ENCODE measurements at regions not wholly inside any gene's neighbourhood (a gene's known extent, or its start where the extent isn't known, plus 50 kb on each side); places are given as distances from the start of the nearest gene placed in this dataset.
"Not testable (repeated sequence)": the region's sequence is repeated elsewhere in the genome, so short reads cannot be mapped to it uniquely, and the experiment has no call there.

- DNase-seq (ENCODE audit: low read depth in 2 of 2): peak; percentile 68 to 81
Measured at GRCh38 chr3:194879991-194880939, 194.6 kb downstream of the FAM43A start.

GRCh38 chr3:194880940-194881925, 195.6 kb downstream of the FAM43A start:
- DNase-seq (ENCODE audit: low read depth in 2 of 2): no peak

GRCh38 chr3:194884649-194885315, 199.1 kb downstream of the FAM43A start:
- DNase-seq (ENCODE audit: low read depth in 2 of 2): peak; percentile 79 to 91

GRCh38 chr3:194885766-194886165, 200.1 kb downstream of the FAM43A start:
- DNase-seq (ENCODE audit: low read depth in 2 of 2): no peak

GRCh38 chr3:194886836-194887235, 201.2 kb downstream of the FAM43A start:
- no peak for DNase-seq (ENCODE audit: low read depth in 2 of 2)

- not testable (repeated sequence) for DNase-seq (ENCODE audit: low read depth in 2 of 2)
Measured at GRCh38 chr3:194888062-194888461, 202.4 kb downstream of the FAM43A start.

GRCh38 chr3:194888916-194889315, 203.2 kb downstream of the FAM43A start:
- DNase-seq (ENCODE audit: low read depth in 2 of 2): no peak

GRCh38 chr3:194890091-194890490, 204.4 kb downstream of the FAM43A start:
- DNase-seq (ENCODE audit: low read depth in 2 of 2): peak in 1 of 2 donors; percentile 44

GRCh38 chr3:194893121-194893987, 207.7 kb downstream of the FAM43A start:
- no peak for DNase-seq (ENCODE audit: low read depth in 2 of 2)

GRCh38 chr3:194894538-194894937, 208.9 kb downstream of the FAM43A start:
- no peak for DNase-seq (ENCODE audit: low read depth in 2 of 2)

GRCh38 chr3:194900854-194901522, 215.3 kb downstream of the FAM43A start:
- no peak for DNase-seq (ENCODE audit: low read depth in 2 of 2)

GRCh38 chr3:194903447-194903846, 217.8 kb downstream of the FAM43A start:
- DNase-seq (ENCODE audit: low read depth in 2 of 2): not testable (repeated sequence)

GRCh38 chr3:194904999-194905398, 219.3 kb downstream of the FAM43A start:
- DNase-seq (ENCODE audit: low read depth in 2 of 2): not testable (repeated sequence)

GRCh38 chr3:194905696-194906095, 220.0 kb downstream of the FAM43A start:
- no peak for DNase-seq (ENCODE audit: low read depth in 2 of 2)

GRCh38 chr3:194906229-194906629, 220.5 kb downstream of the FAM43A start:
- DNase-seq (ENCODE audit: low read depth in 2 of 2): peak in 1 of 2 donors; percentile 84

GRCh38 chr3:194906970-194907629, 221.4 kb downstream of the FAM43A start:
- DNase-seq (ENCODE audit: low read depth in 2 of 2): no peak

- no peak for DNase-seq (ENCODE audit: low read depth in 2 of 2)
Measured at GRCh38 chr3:194907811-194908210, 222.1 kb downstream of the FAM43A start.

- no peak for DNase-seq (ENCODE audit: low read depth in 2 of 2)
Measured at GRCh38 chr3:194908496-194908895, 222.8 kb downstream of the FAM43A start.

- no peak for DNase-seq (ENCODE audit: low read depth in 2 of 2)
Measured at GRCh38 chr3:194908972-194909371, 223.3 kb downstream of the FAM43A start.
